ENCODE measurements at regions not wholly inside any gene's neighbourhood (a gene's known extent, or its start where the extent isn't known, plus 50 kb on each side); places are given as distances from the start of the nearest gene placed in this dataset.

DNA sequence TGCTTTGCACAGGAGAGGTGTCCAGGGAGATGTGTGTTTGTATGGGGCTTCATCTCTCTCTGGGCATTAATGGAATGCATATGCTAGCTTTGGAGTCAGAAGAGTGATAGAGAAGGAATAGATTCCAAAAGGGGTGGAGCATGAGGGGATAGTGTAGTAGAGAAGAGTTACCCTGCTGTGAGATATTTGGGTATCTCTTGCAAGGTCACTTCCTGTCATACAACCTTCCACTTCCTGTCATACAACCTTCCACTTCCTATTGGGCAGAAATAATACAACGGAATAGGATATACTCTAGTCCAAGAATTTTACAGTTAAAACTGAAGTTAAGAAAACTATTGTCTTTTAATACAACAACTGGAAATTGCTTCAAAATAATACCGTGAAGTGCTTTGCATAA is 351.8 kb upstream of the FMN2 start:
- no peak for DNase-seq

DNA sequence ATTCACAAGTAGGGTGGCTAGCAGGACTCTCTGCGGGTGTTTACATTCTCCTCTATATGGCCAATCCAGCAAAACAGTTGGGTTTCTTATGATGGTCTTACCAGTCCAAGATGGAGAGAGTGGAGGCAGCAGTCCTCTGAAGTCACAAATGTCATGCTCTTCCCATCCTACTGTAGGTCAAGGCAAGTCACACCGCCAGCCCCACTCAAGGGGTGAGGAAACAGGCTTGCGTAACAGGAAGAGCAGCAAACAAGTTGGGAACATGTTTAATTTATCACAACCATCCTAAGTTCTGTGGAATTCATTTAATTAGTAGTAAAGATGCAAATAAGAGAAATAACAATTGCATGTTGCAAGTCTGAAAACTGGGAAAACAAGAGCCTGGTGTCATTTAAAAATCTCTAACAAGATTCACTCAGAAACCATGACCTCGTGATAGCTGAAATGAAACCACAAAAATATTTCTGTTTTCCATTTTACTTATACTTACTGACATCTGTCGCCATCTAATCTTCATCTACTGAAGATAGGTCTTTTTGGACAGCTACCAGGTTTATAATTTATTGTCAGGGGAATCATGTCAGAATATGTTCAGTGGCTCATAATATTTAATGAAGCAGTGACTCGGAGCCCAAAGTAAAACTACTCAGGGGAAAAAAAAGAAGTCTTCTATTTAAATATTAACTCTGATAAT is 349.1 kb upstream of the FMN2 start:
- no peak for DNase-seq

DNA sequence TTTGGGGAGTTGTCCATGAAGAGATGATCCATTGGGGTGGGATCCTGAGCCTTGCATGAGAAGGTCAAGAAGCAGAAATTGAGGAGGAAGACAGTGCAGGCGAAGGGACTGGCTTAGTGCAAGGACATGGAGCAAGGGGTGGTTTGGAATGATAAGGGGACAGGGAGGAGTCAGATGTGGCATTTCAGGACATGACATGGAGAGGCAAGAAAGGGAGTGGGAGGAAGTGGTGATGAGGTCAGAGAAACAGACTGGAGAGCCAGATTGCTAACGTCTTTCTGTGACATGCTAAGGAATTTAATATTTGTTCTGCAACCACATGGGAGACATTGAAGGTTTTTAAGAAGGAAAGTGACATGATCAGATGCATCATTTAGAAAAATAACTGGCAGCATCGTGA is 346.8 kb upstream of the FMN2 start:
- DNase-seq: no peak

DNA sequence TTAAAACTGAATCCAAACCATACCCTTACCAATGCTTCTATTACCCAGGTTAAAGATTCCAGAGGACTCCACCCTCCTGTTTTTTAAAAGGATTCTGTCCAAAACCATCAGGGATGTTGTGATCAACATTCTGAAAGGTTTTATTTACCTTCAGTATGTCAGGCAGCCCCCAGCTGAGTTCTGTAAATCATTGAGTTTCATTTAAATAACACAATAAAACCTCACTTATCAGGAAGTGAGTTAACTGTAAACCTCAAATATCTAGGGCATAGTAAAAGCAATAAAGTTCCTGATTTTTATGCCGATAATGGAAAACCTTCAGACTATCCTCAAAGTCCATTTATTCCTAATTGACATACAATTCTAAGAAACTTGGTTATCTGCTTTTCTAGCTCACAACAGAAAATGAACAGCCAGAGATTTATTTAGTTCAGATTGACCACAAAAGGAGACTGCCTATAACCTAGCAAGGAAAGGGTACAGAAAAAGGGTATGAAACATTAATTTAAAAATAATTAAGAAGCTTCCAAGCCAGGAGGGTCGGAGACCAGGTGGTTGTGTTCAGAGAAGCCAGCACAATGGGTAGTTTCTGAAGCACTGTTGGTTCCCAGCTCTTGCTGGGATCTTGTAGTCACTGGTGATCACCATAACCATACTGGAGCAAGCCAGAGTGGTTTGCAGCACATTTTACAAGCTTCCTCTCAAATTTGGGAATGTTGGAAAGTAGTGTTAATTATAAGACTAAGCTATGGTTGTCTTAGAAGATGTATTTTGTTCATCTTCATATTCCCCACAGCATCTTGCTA is 336.4 kb upstream of the FMN2 start:
- DNase-seq: no peak

- DNase-seq: no peak
Measured at GRCh38 chr1:239757716-239758115, 334.0 kb upstream of the FMN2 start.

GRCh38 chr1:239758756-239759155 is 332.9 kb upstream of the FMN2 start:
- no peak for DNase-seq

DNA sequence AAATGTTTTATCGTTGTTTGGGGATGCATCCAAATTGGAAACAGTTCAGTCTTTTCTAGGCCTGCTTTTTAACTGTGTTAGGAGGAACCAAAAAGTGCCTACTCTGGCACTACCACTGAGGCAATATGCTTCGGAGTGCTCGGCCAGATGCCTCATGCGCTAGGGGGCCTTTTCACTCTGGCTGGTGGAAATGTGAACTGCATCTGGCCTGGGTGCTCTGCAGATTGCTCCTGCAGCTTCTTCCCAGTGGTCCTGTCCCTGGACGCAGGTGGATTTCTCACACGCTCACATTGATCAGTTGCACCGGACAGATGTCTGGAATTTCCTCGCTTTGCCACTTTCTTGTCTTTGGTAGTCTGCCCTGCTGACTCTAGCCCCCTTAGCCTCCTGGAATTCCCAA is 330.2 kb upstream of the FMN2 start:
- DNase-seq: no peak

GRCh38 chr1:239763850-239764249 is 327.8 kb upstream of the FMN2 start:
- DNase-seq: no peak

DNA sequence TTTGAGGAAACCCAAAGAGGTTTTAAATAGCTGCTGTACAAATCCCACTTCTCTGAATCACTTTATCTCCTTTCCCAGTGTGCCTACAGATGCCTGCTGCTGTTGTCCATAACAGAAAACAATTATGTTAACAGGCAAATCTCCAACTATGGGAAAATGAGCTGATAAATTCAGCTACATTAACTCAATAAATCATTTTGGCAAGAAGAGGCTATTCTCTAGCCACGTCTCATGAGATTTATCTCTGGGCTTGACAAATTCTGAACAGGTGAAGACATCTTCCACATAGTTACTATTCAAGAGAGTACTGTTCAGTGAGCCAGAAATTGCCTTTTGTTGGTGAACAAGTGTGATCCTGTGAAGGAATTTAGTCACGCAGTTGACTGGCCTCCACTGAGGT is 327.1 kb upstream of the FMN2 start:
- no peak for DNase-seq

- DNase-seq: no peak
Measured at GRCh38 chr1:239765163-239765562, 326.5 kb upstream of the FMN2 start.

- no peak for DNase-seq
Measured at GRCh38 chr1:239771550-239771949, 320.1 kb upstream of the FMN2 start.

- DNase-seq: no peak
Measured at GRCh38 chr1:239772446-239772845, 319.2 kb upstream of the FMN2 start.

DNA sequence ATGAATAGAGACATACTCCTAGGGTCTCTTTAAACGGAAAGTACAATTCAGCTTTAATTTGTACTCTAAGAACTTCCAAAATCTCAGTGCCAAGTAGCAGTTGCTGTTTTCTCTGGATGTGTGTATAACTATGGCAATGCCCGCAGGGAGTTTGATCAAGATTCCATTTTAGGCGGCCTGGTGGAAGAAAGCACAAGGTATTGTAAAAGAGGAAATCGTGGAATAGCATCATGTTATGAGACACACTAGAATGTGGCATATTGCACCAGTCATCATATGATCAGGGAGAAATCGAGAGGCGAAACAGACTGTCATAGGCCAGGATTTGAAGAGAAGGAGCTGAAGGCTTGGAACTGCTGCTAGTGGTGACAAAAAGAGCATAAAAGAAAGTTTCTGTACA is 316.2 kb upstream of the FMN2 start:
- DNase-seq: no peak

- no peak for DNase-seq
Measured at GRCh38 chr1:239778208-239778813, 313.4 kb upstream of the FMN2 start.

DNA sequence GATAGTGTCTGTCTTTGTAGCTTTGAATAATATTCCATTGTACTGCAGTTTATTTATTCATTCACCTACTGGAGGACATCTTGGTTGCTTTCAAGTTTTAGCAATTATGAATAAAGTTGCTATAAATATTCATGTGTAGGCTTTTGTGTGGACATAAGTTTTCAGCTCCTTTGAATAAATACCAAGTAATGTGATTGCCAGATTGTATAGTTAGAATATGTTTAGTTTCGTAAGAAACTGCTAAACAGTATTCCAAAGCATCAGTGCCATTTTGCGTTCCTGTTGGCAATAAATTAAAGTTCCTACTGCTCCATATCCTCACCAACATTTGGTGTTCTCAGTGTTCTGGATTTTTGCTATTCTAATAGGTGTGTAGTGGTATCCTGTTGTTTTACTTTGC is 311.7 kb upstream of the FMN2 start:
- no peak for DNase-seq

DNA sequence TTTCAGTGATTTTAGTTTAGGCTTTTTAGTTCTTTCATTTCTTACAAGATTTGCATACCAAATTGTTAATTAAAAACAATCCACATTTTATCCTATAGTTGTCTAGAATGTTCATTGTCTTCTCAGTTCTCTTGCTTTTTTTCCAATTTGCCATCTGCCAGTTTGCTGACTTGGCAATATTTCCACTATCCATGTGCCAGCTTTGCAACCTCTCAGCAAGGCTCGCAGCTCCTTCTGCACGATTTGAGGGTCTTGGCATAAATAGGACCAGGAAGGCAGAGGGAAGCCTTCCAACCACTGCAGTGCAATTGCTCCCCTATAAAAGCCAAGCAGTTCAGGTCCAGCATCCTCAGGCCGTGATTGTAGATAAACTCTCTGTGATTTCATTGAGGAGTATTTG is 306.8 kb upstream of the FMN2 start:
- DNase-seq: no peak

GRCh38 chr1:239785576-239785975 is 306.1 kb upstream of the FMN2 start:
- no peak for DNase-seq

DNA sequence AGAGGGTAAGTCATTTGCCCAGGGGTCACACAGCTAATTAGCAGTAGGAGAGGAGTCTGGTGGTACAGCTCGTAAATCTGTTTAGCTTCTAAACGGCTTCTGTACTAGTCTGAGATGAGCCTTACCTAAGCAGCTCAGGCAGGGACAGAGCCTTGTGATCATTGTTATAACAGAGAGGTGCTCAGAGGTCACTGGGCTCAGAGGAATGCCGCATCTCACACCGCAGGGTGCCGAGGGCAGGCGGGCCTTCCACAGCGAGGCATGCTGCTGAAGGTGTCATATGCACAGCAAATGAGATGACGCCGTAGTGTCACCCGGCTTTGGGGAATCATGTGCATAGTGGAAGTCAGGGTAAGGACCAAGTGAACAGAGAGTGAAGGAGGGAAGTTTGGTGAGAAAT is 305.2 kb upstream of the FMN2 start:
- no peak for DNase-seq

DNA sequence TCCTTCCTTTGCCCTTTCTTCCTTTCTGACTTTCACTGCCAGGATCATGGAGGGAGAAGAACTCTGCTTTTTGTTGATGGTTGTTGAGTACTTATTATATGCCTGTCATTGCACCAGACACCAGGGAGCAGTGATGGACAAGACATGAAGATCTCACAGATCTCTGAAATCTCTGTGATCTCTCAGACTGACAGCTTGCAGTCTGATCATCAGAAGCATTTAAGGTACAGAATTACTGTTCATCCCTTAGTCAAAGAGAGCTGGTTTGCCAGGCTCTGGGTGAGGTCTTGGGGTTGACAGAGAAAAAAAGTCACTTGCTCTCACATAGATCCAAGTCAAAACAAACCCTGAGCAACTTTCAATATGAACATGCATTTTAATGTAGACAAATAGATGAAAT is 299.5 kb upstream of the FMN2 start:
- DNase-seq: no peak

GRCh38 chr1:239795304-239795703 is 296.4 kb upstream of the FMN2 start:
- no peak for DNase-seq

GRCh38 chr1:239799617-239800016 is 292.1 kb upstream of the FMN2 start:
- DNase-seq: no peak

DNA sequence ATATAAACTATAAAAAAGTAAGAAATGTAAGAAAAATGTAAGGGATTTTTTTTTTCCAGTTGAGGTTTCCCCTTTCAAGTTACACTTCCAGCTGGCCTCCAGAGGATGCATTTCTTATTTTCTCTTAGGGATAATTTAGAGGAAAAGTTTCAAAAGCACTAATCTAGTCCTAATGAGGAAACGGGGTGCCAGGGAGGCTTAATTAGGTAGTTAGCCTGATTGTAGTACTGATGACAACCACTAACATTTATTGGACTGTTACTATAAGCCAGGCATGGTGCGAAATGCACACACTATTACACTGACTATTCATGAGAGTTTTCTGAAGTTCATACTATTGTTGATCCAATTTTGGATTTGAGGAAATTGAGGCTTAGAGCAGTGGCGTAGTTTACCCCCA is 290.8 kb upstream of the FMN2 start:
- no peak for DNase-seq

GRCh38 chr1:239802275-239802674 is 289.4 kb upstream of the FMN2 start:
- no peak for DNase-seq

- DNase-seq: no peak
Measured at GRCh38 chr1:239803781-239804180, 287.9 kb upstream of the FMN2 start.

Measured in NCI-H2171 (cell line).